Nephron (organoid): ENCODE measurements at regions not wholly inside any gene's neighbourhood (a gene's known extent, or its start where the extent isn't known, plus 50 kb on each side); places are given as distances from the start of the nearest gene placed in this dataset.

Source experiments
- H3K27ac Mint-ChIP-seq, 3 experiments: 2 replicates each; pipeline ENCODE4 v1.8.0; 2020; ENCODE audit warnings: mixed read lengths in 3 of 3, mild to moderate bottlenecking in 2 of 3, moderate library complexity in 1 of 3
- H3K27me3 Mint-ChIP-seq: 2 replicates; pipeline ENCODE4 v1.8.0; 2021; ENCODE audit warnings: low read depth, mild to moderate bottlenecking, moderate library complexity, mixed read lengths
- H3K36me3 Mint-ChIP-seq: 2 replicates; pipeline ENCODE4 v1.8.0; 2020; ENCODE audit warnings: low read depth, mixed read lengths
- H3K4me1 Mint-ChIP-seq: 2 replicates; pipeline ENCODE4 v1.8.0; 2020; ENCODE audit warnings: mixed read lengths
- H3K4me3 Mint-ChIP-seq, 3 experiments: 2 replicates each; pipeline ENCODE4 v1.8.0; 2020; ENCODE audit warnings: mild to moderate bottlenecking in 3 of 3, mixed read lengths in 3 of 3, moderate library complexity in 2 of 3
- H3K9me3 Mint-ChIP-seq: 2 replicates; pipeline ENCODE4 v1.8.0; 2020; ENCODE audit warnings: mixed read lengths
- CTCF ChIP-seq, 3 experiments: fragments of 200-600 bp; sonication (generic); IDR thresholded peaks; one replicate each; pipeline ENCODE4 v1.5.0; 2021; ENCODE audit warnings: antibody characterized with exemption in 3 of 3; ENCODE audit not compliant: unreplicated experiment in 3 of 3

GRCh38 chr5:117212866-117213265, 638.2 kb upstream of the SEMA6A start:
- H3K4me3 Mint-ChIP-seq: no peak overlapping the region
- no peaks in the 10 kb centered on the region for H3K27me3 Mint-ChIP-seq
- no peaks in the 10 kb centered on the region for H3K36me3 Mint-ChIP-seq
- peak overlapping the region; percentile 36 to 64 (median 60) for H3K27ac Mint-ChIP-seq
- H3K9me3 Mint-ChIP-seq: no peaks in the 10 kb centered on the region
- peaks cover 27% of the 10 kb centered on the region for H3K4me1 Mint-ChIP-seq
- TF ChIP-seq CTCF (IDR thresholded peaks at IDR 0.05; ENCODE audit: unreplicated experiment in 3 of 3): no peak

GRCh38 chr5:117210796-117211195, 636.2 kb upstream of the SEMA6A start:
- Mint-ChIP-seq H3K9me3 (no peaks in the 10 kb centered on the region), H3K4me1 (peaks cover 35% of the 10 kb centered on the region), H3K36me3 (no peaks in the 10 kb centered on the region), H3K27ac (peak overlapping the region; percentile 60 to 80 (median 77)), H3K27me3 (no peaks in the 10 kb centered on the region), H3K4me3 (no peak overlapping the region)
- TF ChIP-seq CTCF (IDR thresholded peaks at IDR 0.05; ENCODE audit: unreplicated experiment in 3 of 3): no peak

GRCh38 chr5:117209479-117209878, 634.9 kb upstream of the SEMA6A start:
- no peak for TF ChIP-seq CTCF (IDR thresholded peaks at IDR 0.05; ENCODE audit: unreplicated experiment in 3 of 3)
- Mint-ChIP-seq H3K4me1 (peaks cover 49% of the 10 kb centered on the region), H3K27ac (no peak overlapping the region), H3K9me3 (no peaks in the 10 kb centered on the region), H3K27me3 (no peaks in the 10 kb centered on the region), H3K4me3 (no peak overlapping the region), H3K36me3 (no peaks in the 10 kb centered on the region)

- Mint-ChIP-seq H3K36me3 (no peaks in the 10 kb centered on the region), H3K27me3 (no peaks in the 10 kb centered on the region), H3K9me3 (no peaks in the 10 kb centered on the region), H3K4me3 (no peak overlapping the region), H3K27ac (peak overlapping the region in 2 of 3 experiments; percentile 16 to 74), H3K4me1 (peaks cover 54% of the 10 kb centered on the region)
- no peak for TF ChIP-seq CTCF (IDR thresholded peaks at IDR 0.05; ENCODE audit: unreplicated experiment in 3 of 3)
These were observed 632.6 kb upstream of the SEMA6A start for GRCh38 chr5:117207088-117207668.

- Mint-ChIP-seq H3K4me3 (peak overlapping the region in 2 of 3 experiments; percentile 11 to 61), H3K27me3 (no peaks in the 10 kb centered on the region), H3K27ac (peak overlapping the region; percentile 53 to 86 (median 77)), H3K9me3 (no peaks in the 10 kb centered on the region), H3K4me1 (peaks cover 54% of the 10 kb centered on the region), H3K36me3 (no peaks in the 10 kb centered on the region)
- TF ChIP-seq CTCF (IDR thresholded peaks at IDR 0.05; ENCODE audit: unreplicated experiment in 3 of 3): no peak
These were observed 631.3 kb upstream of the SEMA6A start for GRCh38 chr5:117205894-117206293.
